Right lobe of liver (tissue), 4 donors: ENCODE measurements at regions not wholly inside any gene's neighbourhood (a gene's known extent, or its start where the extent isn't known, plus 50 kb on each side); places are given as distances from the start of the nearest gene placed in this dataset.

Experiments used
- POLR2A ChIP-seq: fragments of 450-650 bp; IDR thresholded peaks from one replicate; pipeline ENCODE4 v1.6.1; 2017; ENCODE audit warnings: antibody characterized with exemption, mild to moderate bottlenecking
- TF ChIP-seq, protein P1 (sequence below), 4 donors: fragments of 200-600 bp in 3 of 4; fragments of 450-650 bp in 1 of 4; IDR thresholded peaks; one replicate each; pipeline versions ENCODE4 v1.5.1 to v1.8.0; 2016 to 2022; ENCODE audit warnings: antibody characterized with exemption in 4 of 4, mild to moderate bottlenecking in 2 of 4
- donor health status: DM: no; HTN: no; CAD: no.
- donor health status: DM: no; HTN: no; CAD: no.
- donor health status: DM: no; HTN: yes; CAD: no.

DNA sequence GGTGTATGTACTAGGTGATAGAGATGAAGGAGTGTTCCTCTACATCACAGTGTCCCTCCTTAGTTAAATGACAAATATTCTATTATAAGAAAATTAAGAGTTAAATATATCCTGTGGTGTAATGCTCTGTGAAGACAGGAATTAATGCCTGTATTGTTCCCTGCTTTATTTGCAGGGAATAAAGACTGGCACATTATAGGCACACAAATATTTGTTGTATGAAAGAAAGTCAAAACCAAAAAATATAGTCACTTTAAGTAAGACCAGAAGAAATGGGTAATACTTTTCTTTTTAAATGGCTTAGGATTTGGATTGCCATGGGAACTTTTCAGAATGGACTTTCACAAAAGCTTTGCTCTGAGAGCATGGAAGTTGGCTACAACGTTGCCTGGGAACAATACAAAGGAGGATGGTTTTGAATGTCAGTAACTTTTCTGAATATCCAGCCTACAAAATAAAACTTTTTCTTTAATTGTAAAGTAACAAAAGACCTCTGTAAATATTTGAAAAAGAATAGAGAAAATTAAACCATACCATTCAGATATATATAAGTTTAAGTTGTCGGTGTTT is 158.0 kb upstream of the P2RY1 start:
- TF ChIP-seq, protein P1, sequence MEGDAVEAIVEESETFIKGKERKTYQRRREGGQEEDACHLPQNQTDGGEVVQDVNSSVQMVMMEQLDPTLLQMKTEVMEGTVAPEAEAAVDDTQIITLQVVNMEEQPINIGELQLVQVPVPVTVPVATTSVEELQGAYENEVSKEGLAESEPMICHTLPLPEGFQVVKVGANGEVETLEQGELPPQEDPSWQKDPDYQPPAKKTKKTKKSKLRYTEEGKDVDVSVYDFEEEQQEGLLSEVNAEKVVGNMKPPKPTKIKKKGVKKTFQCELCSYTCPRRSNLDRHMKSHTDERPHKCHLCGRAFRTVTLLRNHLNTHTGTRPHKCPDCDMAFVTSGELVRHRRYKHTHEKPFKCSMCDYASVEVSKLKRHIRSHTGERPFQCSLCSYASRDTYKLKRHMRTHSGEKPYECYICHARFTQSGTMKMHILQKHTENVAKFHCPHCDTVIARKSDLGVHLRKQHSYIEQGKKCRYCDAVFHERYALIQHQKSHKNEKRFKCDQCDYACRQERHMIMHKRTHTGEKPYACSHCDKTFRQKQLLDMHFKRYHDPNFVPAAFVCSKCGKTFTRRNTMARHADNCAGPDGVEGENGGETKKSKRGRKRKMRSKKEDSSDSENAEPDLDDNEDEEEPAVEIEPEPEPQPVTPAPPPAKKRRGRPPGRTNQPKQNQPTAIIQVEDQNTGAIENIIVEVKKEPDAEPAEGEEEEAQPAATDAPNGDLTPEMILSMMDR (IDR thresholded peaks at IDR 0.05) = no peak
- TF ChIP-seq POLR2A = no peak
